Myocyte (in vitro differentiated cells): ENCODE measurements at regions not wholly inside any gene's neighbourhood (a gene's known extent, or its start where the extent isn't known, plus 50 kb on each side); places are given as distances from the start of the nearest gene placed in this dataset.

ENCODE experiments used
- DNase-seq: peaks from one replicate; pipeline ENCODE4 v3.0.0-alpha.2; 2012; ENCODE audit warnings: low read depth

GRCh38 chr2:181149056-181149455 lies 168.7 kb downstream of the UBE2E3 start:
- DNase-seq, result no peak

- DNase-seq, result no peak
These were observed 171.8 kb downstream of the UBE2E3 start for GRCh38 chr2:181152226-181152625.

GRCh38 chr2:181152701-181153100 lies 172.3 kb downstream of the UBE2E3 start:
- no peak for DNase-seq

- no peak for DNase-seq
These were observed 173.5 kb downstream of the UBE2E3 start for GRCh38 chr2:181153886-181154285.

- no peak for DNase-seq
These were observed 176.9 kb downstream of the UBE2E3 start for GRCh38 chr2:181157326-181157725.

- DNase-seq, result no peak
These were observed 178.0 kb downstream of the UBE2E3 start for GRCh38 chr2:181158427-181158826.

GRCh38 chr2:181161615-181162014 lies 181.2 kb downstream of the UBE2E3 start:
- no peak for DNase-seq

GRCh38 chr2:181163139-181163538 lies 182.7 kb downstream of the UBE2E3 start:
- no peak for DNase-seq

- DNase-seq, result no peak
These were observed 183.3 kb downstream of the UBE2E3 start for GRCh38 chr2:181163691-181164090.

- no peak for DNase-seq
These were observed 184.3 kb downstream of the UBE2E3 start for GRCh38 chr2:181164699-181165098.

- no peak for DNase-seq
These were observed 184.9 kb downstream of the UBE2E3 start for GRCh38 chr2:181165199-181165868.

GRCh38 chr2:181169503-181169902 lies 189.1 kb downstream of the UBE2E3 start:
- no peak for DNase-seq

- no peak for DNase-seq
These were observed 189.9 kb downstream of the UBE2E3 start for GRCh38 chr2:181170256-181170655.

GRCh38 chr2:181172676-181173075 lies 192.3 kb downstream of the UBE2E3 start:
- peak; percentile 90 for DNase-seq

- DNase-seq, result peak; percentile 52
These were observed 194.5 kb downstream of the UBE2E3 start for GRCh38 chr2:181174611-181175580.

GRCh38 chr2:181176540-181176939 lies 196.1 kb downstream of the UBE2E3 start:
- no peak for DNase-seq

GRCh38 chr2:181177376-181177775 lies 197.0 kb downstream of the UBE2E3 start:
- peak; percentile 32 for DNase-seq

GRCh38 chr2:181178130-181178529 lies 197.7 kb downstream of the UBE2E3 start:
- no peak for DNase-seq

- DNase-seq, result no peak
These were observed 198.5 kb downstream of the UBE2E3 start for GRCh38 chr2:181178823-181179412.

GRCh38 chr2:181183878-181184542 lies 203.6 kb downstream of the UBE2E3 start:
- no peak for DNase-seq

- DNase-seq, result no peak
These were observed 205.0 kb downstream of the UBE2E3 start for GRCh38 chr2:181185421-181185820.
